Gastrocnemius medialis (tissue), 4 donors: ENCODE measurements at regions not wholly inside any gene's neighbourhood (a gene's known extent, or its start where the extent isn't known, plus 50 kb on each side); places are given as distances from the start of the nearest gene placed in this dataset.

Source experiments
- POLR2A ChIP-seq, 2 donors: fragments of 450-650 bp; IDR thresholded peaks; one replicate each; pipeline ENCODE4 v1.6.1; 2017; ENCODE audit warnings: antibody characterized with exemption in 2 of 2, mild to moderate bottlenecking in 2 of 2, moderate library complexity in 2 of 2
- TF ChIP-seq, protein P1 (sequence below), 5 experiments: fragments of 450-650 bp in 3 of 5; fragments of 200-600 bp in 2 of 5; sonication (generic) in 2 of 5; IDR thresholded peaks in 4 of 5; conservative IDR thresholded peaks in 1 of 5; 1 replicate in 4 of 5; 2 replicates in 1 of 5; pipeline ENCODE4 v1.5.1; 2016 to 2019; ENCODE audit warnings: antibody characterized with exemption in 5 of 5, mild to moderate bottlenecking in 3 of 5, moderate library complexity in 3 of 5

GRCh38 chr15:66855041-66855440, 153.0 kb downstream of the SMAD6 start:
- TF ChIP-seq, protein P1, sequence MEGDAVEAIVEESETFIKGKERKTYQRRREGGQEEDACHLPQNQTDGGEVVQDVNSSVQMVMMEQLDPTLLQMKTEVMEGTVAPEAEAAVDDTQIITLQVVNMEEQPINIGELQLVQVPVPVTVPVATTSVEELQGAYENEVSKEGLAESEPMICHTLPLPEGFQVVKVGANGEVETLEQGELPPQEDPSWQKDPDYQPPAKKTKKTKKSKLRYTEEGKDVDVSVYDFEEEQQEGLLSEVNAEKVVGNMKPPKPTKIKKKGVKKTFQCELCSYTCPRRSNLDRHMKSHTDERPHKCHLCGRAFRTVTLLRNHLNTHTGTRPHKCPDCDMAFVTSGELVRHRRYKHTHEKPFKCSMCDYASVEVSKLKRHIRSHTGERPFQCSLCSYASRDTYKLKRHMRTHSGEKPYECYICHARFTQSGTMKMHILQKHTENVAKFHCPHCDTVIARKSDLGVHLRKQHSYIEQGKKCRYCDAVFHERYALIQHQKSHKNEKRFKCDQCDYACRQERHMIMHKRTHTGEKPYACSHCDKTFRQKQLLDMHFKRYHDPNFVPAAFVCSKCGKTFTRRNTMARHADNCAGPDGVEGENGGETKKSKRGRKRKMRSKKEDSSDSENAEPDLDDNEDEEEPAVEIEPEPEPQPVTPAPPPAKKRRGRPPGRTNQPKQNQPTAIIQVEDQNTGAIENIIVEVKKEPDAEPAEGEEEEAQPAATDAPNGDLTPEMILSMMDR (IDR thresholded peaks at IDR 0.05 in 4 of 5, conservative IDR thresholded peaks at IDR 0.05 in 1 of 5) = no peak
- TF ChIP-seq POLR2A (IDR thresholded peaks at IDR 0.05) = no peak
